Transverse colon (tissue), 4 donors: ENCODE measurements at regions not wholly inside any gene's neighbourhood (a gene's known extent, or its start where the extent isn't known, plus 50 kb on each side); places are given as distances from the start of the nearest gene placed in this dataset.

Experiments
- DNase-seq: peaks from one replicate; pipeline ENCODE4 v3.0.0-alpha.2; 2019
- H3K27ac ChIP-seq, 4 donors: fragments of 200-600 bp; sonication (generic); 2 replicates each; pipeline ENCODE4 v1.5.1; 2016 to 2018; ENCODE audit warnings: inconsistent platforms in 4 of 4
- H3K27me3 ChIP-seq: fragments of 200-600 bp; sonication (generic); 2 replicates; pipeline ENCODE4 v1.5.1; 2017; ENCODE audit warnings: inconsistent platforms
- H3K36me3 ChIP-seq, 4 donors: fragments of 200-600 bp; sonication (generic); 2 replicates each; pipeline ENCODE4 v1.5.1; 2017 to 2019; ENCODE audit warnings: inconsistent platforms in 4 of 4
- H3K4me1 ChIP-seq, 4 donors: fragments of 200-600 bp; sonication (generic); 2 replicates each; pipeline ENCODE4 v1.5.1; 2017 to 2020; ENCODE audit warnings: inconsistent platforms in 4 of 4
- H3K4me3 ChIP-seq, 4 donors: fragments of 200-600 bp; sonication (generic); 1 replicate in 1 of 4; 2 replicates in 3 of 4; pipeline versions ENCODE4 v1.5.1 to v1.6.1; 2017 to 2019; ENCODE audit warnings: inconsistent platforms in 4 of 4
- H3K9me3 ChIP-seq, 2 donors: fragments of 200-600 bp; sonication (generic); 2 replicates each; pipeline ENCODE4 v1.5.1; 2017 to 2019; ENCODE audit warnings: inconsistent platforms in 2 of 2
- CTCF ChIP-seq, 5 experiments: fragments of 200-600 bp in 3 of 5; fragments of 450-650 bp in 2 of 5; sonication (generic) in 3 of 5; IDR thresholded peaks; 1 replicate in 2 of 5; 2 replicates in 3 of 5; pipeline ENCODE4 v1.5.1; 2016 to 2017; ENCODE audit warnings: antibody characterized with exemption in 5 of 5, inconsistent platforms in 3 of 5, mild to moderate bottlenecking in 2 of 5, moderate library complexity in 1 of 5
- EP300 ChIP-seq: sonication (generic); formaldehyde crosslinking; IDR thresholded peaks from one replicate; pipeline ENCODE4 v1.6.1; 2017; ENCODE audit warnings: antibody characterized with exemption, low read depth
- POLR2A ChIP-seq: fragments of 450-650 bp; IDR thresholded peaks from one replicate; pipeline ENCODE4 v1.6.1; 2016; ENCODE audit warnings: antibody characterized with exemption, mild to moderate bottlenecking, moderate library complexity
- POLR2AphosphoS5 ChIP-seq, 3 donors: sonication (generic); formaldehyde crosslinking; IDR thresholded peaks; one replicate each; pipeline ENCODE4 v1.6.1; 2016; ENCODE audit warnings: antibody characterized with exemption in 3 of 3
- WGBS, 2 donors: methylation state at CpG; one replicate each; pipeline ENCODE4 v1.1.5; 2018; ENCODE audit warnings: low coverage in 1 of 2; 5-methylcytosine and 5-hydroxymethylcytosine counted together
- in situ Hi-C, 4 donors: fragments of 200-750 bp; cut with MboI; loops; one replicate each; pipeline versions ENCODE4 v1.15.0 to v1.15.1; 2017; ENCODE audit warnings: low sequenced_read_pairs in 3 of 4, low pct_ligation_motif_present in 1 of 4, low pct_unique_long_range_greater_than_20kb in 1 of 4
- intact Hi-C: fragments of 100-400 bp; cut with DNase I; formaldehyde crosslinking; loops from one replicate; pipeline ENCODE4 v1.15.1; 2023; ENCODE audit warnings: low total_unique reads

- H3K27ac ChIP-seq: no peak overlapping the region
- no peaks in the 10 kb centered on the region for H3K27me3 ChIP-seq
- intact Hi-C loops: no loop called here
- H3K9me3 ChIP-seq: no peaks in the 10 kb centered on the region
- 76 to 77% methylated on average over 2 of the region's 2 CpGs for WGBS, 2 donors
- DNase-seq: no peak
- H3K4me1 ChIP-seq: no peaks in the 10 kb centered on the region
- no peak overlapping the region for H3K4me3 ChIP-seq
- in situ Hi-C loops: no loop called here
- TF ChIP-seq EP300 (no peak), CTCF (IDR thresholded peaks at IDR 0.05) (no peak), POLR2A (no peak), POLR2AphosphoS5 (IDR thresholded peaks at IDR 0.05) (no peak)
- H3K36me3 ChIP-seq: no peaks in the 10 kb centered on the region
Observed at GRCh38 chr2:136210455-136210805, 92.5 kb upstream of the CXCR4 start.

- TF ChIP-seq EP300 (no peak), CTCF (IDR thresholded peaks at IDR 0.05) (no peak), POLR2AphosphoS5 (IDR thresholded peaks at IDR 0.05) (no peak), POLR2A (no peak)
- Histone ChIP-seq H3K4me3 (no peak overlapping the region), H3K9me3 (no peaks in the 10 kb centered on the region), H3K27ac (no peak overlapping the region), H3K27me3 (no peaks in the 10 kb centered on the region), H3K36me3 (no peaks in the 10 kb centered on the region), H3K4me1 (no peaks in the 10 kb centered on the region)
- intact Hi-C loops (no loop called here), in situ Hi-C loops (no loop called here)
- no peak for DNase-seq
- WGBS, 2 donors: 78 to 80% methylated on average over 3 of the region's 3 CpGs
Observed at GRCh38 chr2:136209561-136210454, 91.9 kb upstream of the CXCR4 start.

- no peak for DNase-seq
- Histone ChIP-seq H3K36me3 (no peaks in the 10 kb centered on the region), H3K4me3 (no peak overlapping the region), H3K27ac (no peak overlapping the region), H3K9me3 (no peaks in the 10 kb centered on the region), H3K4me1 (no peaks in the 10 kb centered on the region), H3K27me3 (no peaks in the 10 kb centered on the region)
- in situ Hi-C loops: no loop called here
- WGBS, 2 donors: 77 to 85% methylated on average over 5 to 8 of the region's 8 CpGs
- intact Hi-C loops: no loop called here
- TF ChIP-seq POLR2A (no peak), EP300 (no peak), CTCF (IDR thresholded peaks at IDR 0.05) (no peak), POLR2AphosphoS5 (IDR thresholded peaks at IDR 0.05) (no peak)
Observed at GRCh38 chr2:136208682-136209420, 90.9 kb upstream of the CXCR4 start.

GRCh38 chr2:136207665-136208064 lies 89.7 kb upstream of the CXCR4 start:
- Histone ChIP-seq H3K27ac (peak overlapping the region in 1 of 4 donors; percentile 11), H3K4me3 (no peak overlapping the region), H3K9me3 (no peaks in the 10 kb centered on the region), H3K4me1 (no peaks in the 10 kb centered on the region), H3K27me3 (no peaks in the 10 kb centered on the region), H3K36me3 (no peaks in the 10 kb centered on the region)
- in situ Hi-C loops: no loop called here
- DNase-seq: no peak
- intact Hi-C loops: no loop called here
- no peak for TF ChIP-seq EP300
- no peak for TF ChIP-seq POLR2AphosphoS5 (IDR thresholded peaks at IDR 0.05)
- no peak for TF ChIP-seq POLR2A
- TF ChIP-seq CTCF (IDR thresholded peaks at IDR 0.05): no peak
- WGBS, 2 donors: 70 to 100% methylated on average over 1 to 2 of the region's 2 CpGs
